Breast epithelium (tissue), 4 donors: ENCODE measurements at regions not wholly inside any gene's neighbourhood (a gene's known extent, or its start where the extent isn't known, plus 50 kb on each side); places are given as distances from the start of the nearest gene placed in this dataset.

Source experiments
- DNase-seq, 2 donors: peaks; one replicate each; pipeline ENCODE4 v3.0.0-alpha.2; 2019; ENCODE audit warnings: low spot score in 2 of 2
- H3K27ac ChIP-seq, 2 donors: fragments of 200-600 bp; sonication (generic) in 1 of 2; one replicate each; pipeline ENCODE4 v1.5.1; 2016 to 2019; ENCODE audit warnings: mild to moderate bottlenecking in 1 of 2
- H3K27me3 ChIP-seq, 2 donors: fragments of 200-600 bp; sonication (generic) in 1 of 2; one replicate each; pipeline versions ENCODE4 v1.5.1 to v1.6.0; 2017 to 2019; ENCODE audit warnings: control low read depth in 1 of 2, mild to moderate bottlenecking in 1 of 2
- H3K36me3 ChIP-seq: fragments of 200-600 bp; one replicate; pipeline ENCODE4 v1.5.1; 2019
- H3K4me1 ChIP-seq, 2 donors: fragments of 200-600 bp; sonication (generic); one replicate each; pipeline ENCODE4 v1.5.1; 2016 to 2019; ENCODE audit warnings: control low read depth in 1 of 2
- H3K4me3 ChIP-seq, 3 donors: fragments of 200-600 bp; sonication (generic); 1 replicate in 2 of 3; 2 replicates in 1 of 3; pipeline ENCODE4 v1.5.1; 2016 to 2019; ENCODE audit warnings: mild to moderate bottlenecking in 3 of 3, moderate library complexity in 2 of 3
- H3K9me3 ChIP-seq, 2 donors: fragments of 200-600 bp; sonication (generic) in 1 of 2; one replicate each; pipeline ENCODE4 v1.5.1; 2016 to 2019; ENCODE audit warnings: control low read depth in 1 of 2
- CTCF ChIP-seq, 3 donors: fragments of 450-650 bp; IDR thresholded peaks; one replicate each; pipeline ENCODE4 v1.5.1; 2016 to 2017; ENCODE audit warnings: antibody characterized with exemption in 3 of 3, mild to moderate bottlenecking in 3 of 3, moderate library complexity in 3 of 3
- POLR2A ChIP-seq: fragments of 450-650 bp; IDR thresholded peaks from one replicate; pipeline ENCODE4 v1.6.1; 2016; ENCODE audit warnings: antibody characterized with exemption, mild to moderate bottlenecking, moderate library complexity
- POLR2AphosphoS5 ChIP-seq, 3 donors: sonication (generic); formaldehyde crosslinking; IDR thresholded peaks; one replicate each; pipeline ENCODE4 v1.6.1; 2017; ENCODE audit warnings: antibody characterized with exemption in 3 of 3
- intact Hi-C: fragments of 100-400 bp; cut with DNase I; formaldehyde crosslinking; loops from one replicate; pipeline ENCODE4 v1.15.1; 2023; ENCODE audit warnings: low total_unique reads

GRCh38 chr1:239025223-239025622 lies 361.1 kb upstream of the CHRM3 start:
- Histone ChIP-seq H3K36me3 (no peaks in the 10 kb centered on the region), H3K27me3 (no peaks in the 10 kb centered on the region), H3K9me3 (no peaks in the 10 kb centered on the region), H3K4me1 (no peaks in the 10 kb centered on the region), H3K4me3 (no peak overlapping the region), H3K27ac (no peak overlapping the region)
- no peak for DNase-seq
- intact Hi-C loops, result no loop called here
- TF ChIP-seq POLR2AphosphoS5 (IDR thresholded peaks at IDR 0.05) (no peak), CTCF (IDR thresholded peaks at IDR 0.05) (no peak), POLR2A (no peak)

GRCh38 chr1:239023732-239024360 lies 362.5 kb upstream of the CHRM3 start:
- Histone ChIP-seq H3K4me1 (no peaks in the 10 kb centered on the region), H3K4me3 (no peak overlapping the region), H3K27ac (no peak overlapping the region), H3K36me3 (no peaks in the 10 kb centered on the region), H3K27me3 (no peaks in the 10 kb centered on the region), H3K9me3 (no peaks in the 10 kb centered on the region)
- TF ChIP-seq CTCF (IDR thresholded peaks at IDR 0.05) (no peak), POLR2A (no peak), POLR2AphosphoS5 (IDR thresholded peaks at IDR 0.05) (no peak)
- DNase-seq, result no peak
- intact Hi-C loops, result no loop called here

- no peak overlapping the region for H3K4me3 ChIP-seq
- H3K9me3 ChIP-seq, result peaks cover 0 to 9% of the 10 kb centered on the region in 2 donors
- TF ChIP-seq CTCF (IDR thresholded peaks at IDR 0.05) (no peak), POLR2AphosphoS5 (IDR thresholded peaks at IDR 0.05) (no peak), POLR2A (no peak)
- no peak overlapping the region for H3K27ac ChIP-seq
- H3K4me1 ChIP-seq, result no peaks in the 10 kb centered on the region
- no peaks in the 10 kb centered on the region for H3K27me3 ChIP-seq
- intact Hi-C loops, result no loop called here
- peaks cover 3% of the 10 kb centered on the region for H3K36me3 ChIP-seq
- DNase-seq, result no peak
These were observed 370.0 kb upstream of the CHRM3 start for GRCh38 chr1:239016337-239016736.

GRCh38 chr1:239011382-239011781 lies 375.0 kb upstream of the CHRM3 start:
- intact Hi-C loops, result no loop called here
- TF ChIP-seq POLR2A (no peak), POLR2AphosphoS5 (IDR thresholded peaks at IDR 0.05) (no peak), CTCF (IDR thresholded peaks at IDR 0.05) (no peak)
- H3K27ac ChIP-seq, result no peak overlapping the region
- H3K27me3 ChIP-seq, result no peaks in the 10 kb centered on the region
- no peak overlapping the region for H3K4me3 ChIP-seq
- peaks cover 3% of the 10 kb centered on the region for H3K36me3 ChIP-seq
- DNase-seq, result no peak
- H3K9me3 ChIP-seq, result no peaks in the 10 kb centered on the region
- H3K4me1 ChIP-seq, result no peaks in the 10 kb centered on the region

GRCh38 chr1:239008568-239008967 lies 377.8 kb upstream of the CHRM3 start:
- no peaks in the 10 kb centered on the region for H3K27me3 ChIP-seq
- H3K9me3 ChIP-seq, result no peaks in the 10 kb centered on the region
- intact Hi-C loops, result no loop called here
- no peak for TF ChIP-seq POLR2A
- no peak for DNase-seq
- no peaks in the 10 kb centered on the region for H3K4me1 ChIP-seq
- H3K4me3 ChIP-seq, result no peak overlapping the region
- H3K27ac ChIP-seq, result no peak overlapping the region
- H3K36me3 ChIP-seq, result peaks cover 3% of the 10 kb centered on the region

GRCh38 chr1:239006276-239006675 lies 380.1 kb upstream of the CHRM3 start:
- DNase-seq, result no peak
- intact Hi-C loops, result no loop called here
- no peaks in the 10 kb centered on the region for H3K36me3 ChIP-seq
- no peaks in the 10 kb centered on the region for H3K9me3 ChIP-seq
- no peak for TF ChIP-seq POLR2A
- no peak for TF ChIP-seq CTCF (IDR thresholded peaks at IDR 0.05)
- no peak for TF ChIP-seq POLR2AphosphoS5 (IDR thresholded peaks at IDR 0.05)
- H3K27ac ChIP-seq, result no peak overlapping the region
- H3K4me1 ChIP-seq, result no peaks in the 10 kb centered on the region
- H3K4me3 ChIP-seq, result no peak overlapping the region
- H3K27me3 ChIP-seq, result no peaks in the 10 kb centered on the region
